PC-9 (cell line): ENCODE measurements at regions not wholly inside any gene's neighbourhood (a gene's known extent, or its start where the extent isn't known, plus 50 kb on each side); places are given as distances from the start of the nearest gene placed in this dataset.

Experiments used
- BruUV-seq: library from RNA; stranded (reverse); fragments of 400-500 nt; replicated peaks from 2 replicates; lab custom pipeline; 2021; lab: Mats Ljungman, UMichigan
- CTCF ChIA-PET: fragments of 300-600 bp; sonication (Branson Sonifier 250); formaldehyde crosslinking; loops from one replicate; lab custom pipeline; 2022; ENCODE audit warnings: antibody characterized with exemption; lab: Charles Lee
- POLR2A ChIA-PET: fragments of 300-600 bp; sonication (Branson Sonifier 250); formaldehyde crosslinking; loops from one replicate; lab custom pipeline; 2022; ENCODE audit warnings: antibody characterized with exemption; ENCODE audit not compliant: unreplicated experiment; lab: Charles Lee
- DNase-seq, 2 experiments: peaks; one replicate each; pipeline versions ENCODE4 v3.0.0 to v3.0.0-alpha.2; 2015 to 2022; ENCODE audit warnings: mixed read lengths in 1 of 2
- H2AFZ ChIP-seq: fragments of 200-600 bp; sonication (generic); 2 replicates; pipeline ENCODE4 v1.8.1; 2017; ENCODE audit warnings: antibody characterized with exemption
- H3F3A ChIP-seq: fragments of 200-600 bp; sonication (generic); 2 replicates; pipeline ENCODE4 v1.8.1; 2017; ENCODE audit warnings: antibody characterized with exemption, mild to moderate bottlenecking, low read depth; ENCODE audit not compliant: insufficient read depth
- H3K27ac ChIP-seq: fragments of 200-600 bp; sonication (generic); 2 replicates; pipeline ENCODE4 v1.6.1; 2016; ENCODE audit warnings: mixed run types
- H3K27me3 ChIP-seq: fragments of 200-600 bp; sonication (generic); 2 replicates; pipeline ENCODE4 v1.6.1; 2016; ENCODE audit warnings: low read depth, mixed run types; ENCODE audit not compliant: insufficient read depth
- H3K36me3 ChIP-seq: fragments of 200-600 bp; sonication (generic); 2 replicates; pipeline ENCODE4 v1.6.1; 2016; ENCODE audit warnings: low read depth, mixed run types
- H3K4me1 ChIP-seq: fragments of 200-600 bp; sonication (generic); replicated peaks from 2 replicates; pipeline ENCODE4 v1.6.1; 2016; ENCODE audit warnings: mixed run types; ENCODE audit not compliant: insufficient read depth
- H3K4me2 ChIP-seq: fragments of 200-600 bp; sonication (generic); 2 replicates; pipeline ENCODE4 v1.6.1; 2017; ENCODE audit warnings: mixed run types
- H3K4me3 ChIP-seq: fragments of 200-600 bp; sonication (generic); 2 replicates; pipeline ENCODE4 v1.6.1; 2016; ENCODE audit warnings: mixed run types
- H3K79me2 ChIP-seq: fragments of 200-600 bp; sonication (generic); 2 replicates; pipeline ENCODE4 v1.6.1; 2017; ENCODE audit warnings: low read depth, mixed run types
- H3K9me2 ChIP-seq: fragments of 200-600 bp; sonication (generic); 2 replicates; pipeline ENCODE4 v1.8.1; 2017; ENCODE audit warnings: mild to moderate bottlenecking; ENCODE audit not compliant: insufficient read depth
- H3K9me3 ChIP-seq: fragments of 200-600 bp; sonication (generic); 2 replicates; pipeline ENCODE4 v1.8.1; 2016; ENCODE audit warnings: low read depth; ENCODE audit not compliant: insufficient read depth
- H4K20me1 ChIP-seq: fragments of 200-600 bp; sonication (generic); 2 replicates; pipeline ENCODE4 v1.8.1; 2017; ENCODE audit not compliant: insufficient read depth
- CTCF ChIP-seq: fragments of 200-600 bp; sonication (generic); conservative IDR thresholded peaks from 2 replicates; pipeline ENCODE4 v1.6.1; 2017; ENCODE audit warnings: mixed run types, antibody characterized with exemption, mild to moderate bottlenecking, moderate library complexity
- EZH2 ChIP-seq: fragments of 200-600 bp; sonication (generic); IDR thresholded peaks from 2 replicates; pipeline ENCODE4 v1.8.0; 2017; ENCODE audit warnings: antibody characterized with exemption, low read depth
- intact Hi-C: fragments of 100-400 bp; cut with micrococcal nuclease; formaldehyde crosslinking; loops from one replicate; pipeline ENCODE4 v1.10.0; 2022; ENCODE audit not compliant: unreplicated experiment

GRCh38 chr18:51425889-51426288 lies 228.4 kb upstream of the MEX3C start:
- Histone ChIP-seq H3K4me2 (no peak overlapping the region), H3K9me3 (no peaks in the 10 kb centered on the region), H3K9me2 (no peaks in the 10 kb centered on the region), H3F3A (peaks cover 7% of the 10 kb centered on the region; the same call in 1 of the 2 replicates), H4K20me1 (no peaks in the 10 kb centered on the region), H3K36me3 (no peaks in the 10 kb centered on the region), H3K4me3 (no peak overlapping the region), H3K4me1 (peaks cover 18% of the 10 kb centered on the region), H2AFZ (no peak overlapping the region; the same call in 1 of the 2 replicates), H3K27me3 (no peaks in the 10 kb centered on the region), H3K27ac (no peak overlapping the region), H3K79me2 (no peaks in the 10 kb centered on the region)
- intact Hi-C loops, result no loop called here
- ChIA-PET POLR2A (no interaction called here), CTCF (no interaction called here)
- DNase-seq, result no peak
- no TSS peak for BruUV-seq
- TF ChIP-seq EZH2 (no peak), CTCF (no peak)

- peaks cover 7% of the 10 kb centered on the region; the same call in 1 of the 2 replicates for H3F3A ChIP-seq
- peak overlapping the region; percentile 41 for H3K4me2 ChIP-seq
- ChIA-PET CTCF (no interaction called here), POLR2A (interaction anchor here (0.7 kb wide), 1 partner anchor 290 kb away, joined by 3 read pairs; no protein-coding TSS in a partner anchor)
- DNase-seq, result peak; percentile 1 to 48
- no peaks in the 10 kb centered on the region for H4K20me1 ChIP-seq
- no peak overlapping the region for H3K4me3 ChIP-seq
- no peaks in the 10 kb centered on the region for H3K27me3 ChIP-seq
- no peaks in the 10 kb centered on the region for H3K79me2 ChIP-seq
- peak overlapping the region; percentile 65 for H3K27ac ChIP-seq
- H3K9me2 ChIP-seq, result no peaks in the 10 kb centered on the region
- H3K4me1 ChIP-seq, result peaks cover 18% of the 10 kb centered on the region
- no peaks in the 10 kb centered on the region for H3K36me3 ChIP-seq
- H2AFZ ChIP-seq, result peak overlapping the region; percentile 66
- intact Hi-C loops, result no loop called here
- BruUV-seq, result no TSS peak
- no peak for TF ChIP-seq CTCF
- no peak for TF ChIP-seq EZH2
- no peaks in the 10 kb centered on the region for H3K9me3 ChIP-seq
Measured at GRCh38 chr18:51426996-51427395, 229.5 kb upstream of the MEX3C start.

- H2AFZ ChIP-seq, result no peak overlapping the region
- intact Hi-C loops, result no loop called here
- TF ChIP-seq EZH2 (no peak), CTCF (no peak)
- no peaks in the 10 kb centered on the region for H3K9me3 ChIP-seq
- H3K9me2 ChIP-seq, result no peaks in the 10 kb centered on the region
- H4K20me1 ChIP-seq, result no peaks in the 10 kb centered on the region
- no peaks in the 10 kb centered on the region for H3K36me3 ChIP-seq
- CTCF ChIA-PET, result no interaction called here
- POLR2A ChIA-PET, result no interaction called here
- H3K27ac ChIP-seq, result no peak overlapping the region
- H3K4me3 ChIP-seq, result no peak overlapping the region
- H3K4me1 ChIP-seq, result peaks cover 18% of the 10 kb centered on the region
- H3K4me2 ChIP-seq, result no peak overlapping the region
- no TSS peak for BruUV-seq
- no peaks in the 10 kb centered on the region for H3K27me3 ChIP-seq
- DNase-seq, result no peak
- peaks cover 7% of the 10 kb centered on the region; the same call in 1 of the 2 replicates for H3F3A ChIP-seq
- no peaks in the 10 kb centered on the region for H3K79me2 ChIP-seq
Measured at GRCh38 chr18:51429644-51430043, 232.2 kb upstream of the MEX3C start.
